Fibroblast of skin of back (primary cell): ENCODE measurements at regions not wholly inside any gene's neighbourhood (a gene's known extent, or its start where the extent isn't known, plus 50 kb on each side); places are given as distances from the start of the nearest gene placed in this dataset.
A peak's percentile ranks its signal among the peaks of the same experiment; 100 is the strongest.
"Not testable (repeated sequence)": the region's sequence is repeated elsewhere in the genome, so short reads cannot be mapped to it uniquely, and the experiment has no call there.

ENCODE experiments used
- DNase-seq: peaks from one replicate; pipeline ENCODE4 v3.0.0-alpha.2; 2013

DNA sequence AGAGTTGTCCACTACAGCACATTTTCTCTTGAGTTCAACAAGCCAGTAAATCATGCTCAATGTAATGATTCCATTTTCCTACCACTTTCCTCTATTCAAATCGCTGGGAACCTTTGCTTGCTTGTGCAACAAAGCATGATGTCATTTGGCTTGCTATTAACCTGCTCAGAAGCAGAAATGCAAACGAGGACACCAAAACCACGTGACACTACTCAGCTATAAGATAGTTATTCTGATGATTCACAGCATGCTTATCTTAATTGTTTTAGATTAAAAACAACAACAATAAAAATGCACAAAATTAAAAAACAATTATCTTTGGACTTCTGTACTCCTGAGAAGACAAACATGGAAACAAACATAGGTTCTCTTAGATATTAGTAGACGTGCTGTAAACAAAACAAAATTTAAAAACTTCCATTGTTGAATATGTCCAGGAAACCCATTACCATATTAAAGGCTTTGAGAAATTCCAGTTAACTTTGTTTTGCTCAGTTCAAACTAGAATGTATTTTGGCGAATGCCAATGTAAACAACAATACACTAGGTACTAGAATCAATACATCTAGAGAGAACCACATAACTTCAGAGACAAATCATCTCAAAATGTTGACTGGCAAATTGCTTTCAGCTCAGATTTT, 77.5 kb upstream of the KRAS start:
- DNase-seq, result no peak

- no peak for DNase-seq
Measured at GRCh38 chr12:25327321-25327720, 76.6 kb upstream of the KRAS start.

GRCh38 chr12:25326326-25326725, 75.6 kb upstream of the KRAS start:
- no peak for DNase-seq

DNA sequence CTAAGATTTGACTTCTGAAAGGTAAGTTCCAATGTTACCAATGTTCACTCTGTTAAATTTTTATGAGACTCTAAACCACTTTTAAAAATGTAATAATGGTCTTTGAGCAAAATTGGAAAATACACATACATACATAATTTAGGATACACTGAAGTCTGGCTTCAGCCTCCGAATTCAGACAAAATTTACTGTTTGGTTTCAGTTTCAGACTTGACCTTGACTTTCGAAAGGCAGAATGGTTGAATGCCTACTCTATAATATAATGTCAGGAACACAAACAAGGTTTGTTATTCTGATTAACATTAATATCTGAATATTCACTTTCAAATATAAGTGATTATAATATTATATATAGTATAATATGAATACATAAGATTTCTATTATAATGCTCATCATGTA, 74.1 kb upstream of the KRAS start:
- no peak for DNase-seq

DNA sequence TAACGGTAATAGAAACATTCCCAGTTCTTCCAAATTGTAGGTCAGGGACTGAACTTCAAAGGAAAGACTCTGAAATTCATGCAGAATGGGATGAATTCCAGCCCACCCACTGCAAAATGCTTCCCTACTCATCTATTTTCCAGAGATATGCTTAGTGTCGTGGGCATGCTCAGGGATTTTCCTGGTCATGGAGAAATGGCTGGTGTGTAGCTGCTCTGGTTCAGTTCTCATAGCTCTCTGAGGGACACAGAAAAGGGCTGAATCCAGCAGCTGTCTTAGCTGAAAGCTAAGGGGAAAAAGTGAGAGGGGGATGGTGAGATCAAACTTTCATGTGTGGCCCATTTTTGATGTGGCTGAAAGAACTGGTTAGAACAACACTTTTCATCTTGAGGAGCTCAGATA, 72.9 kb upstream of the KRAS start:
- DNase-seq, result no peak

DNA sequence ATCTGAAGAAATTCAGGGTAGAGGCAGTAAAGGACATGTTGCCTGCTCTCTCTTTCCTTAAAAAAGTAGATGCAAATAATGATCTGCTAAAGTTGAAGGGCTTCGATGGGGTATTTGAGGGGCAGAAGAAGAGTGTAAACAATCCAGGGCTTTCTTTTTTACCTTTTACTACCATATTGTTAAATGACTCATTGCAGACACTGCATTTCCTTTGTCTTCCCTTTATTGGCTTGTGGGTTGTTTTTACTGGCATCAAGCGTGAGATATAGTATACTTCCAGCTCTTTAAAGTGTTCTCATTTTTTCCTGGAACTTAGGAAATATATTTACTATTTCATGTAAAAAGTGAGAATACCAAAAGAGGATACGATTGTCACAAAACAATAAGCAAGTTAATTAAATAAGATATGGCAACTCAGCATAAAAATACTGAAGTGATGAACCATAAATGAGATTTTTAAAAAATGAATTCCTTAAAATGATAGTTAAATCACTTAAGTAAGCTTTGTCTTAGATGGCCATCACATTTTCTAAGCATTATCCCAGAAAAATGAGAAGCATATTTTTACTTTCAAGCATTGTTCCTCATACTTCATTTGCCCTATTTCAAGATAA, 72.3 kb upstream of the KRAS start:
- DNase-seq, result peak; percentile 63

DNA sequence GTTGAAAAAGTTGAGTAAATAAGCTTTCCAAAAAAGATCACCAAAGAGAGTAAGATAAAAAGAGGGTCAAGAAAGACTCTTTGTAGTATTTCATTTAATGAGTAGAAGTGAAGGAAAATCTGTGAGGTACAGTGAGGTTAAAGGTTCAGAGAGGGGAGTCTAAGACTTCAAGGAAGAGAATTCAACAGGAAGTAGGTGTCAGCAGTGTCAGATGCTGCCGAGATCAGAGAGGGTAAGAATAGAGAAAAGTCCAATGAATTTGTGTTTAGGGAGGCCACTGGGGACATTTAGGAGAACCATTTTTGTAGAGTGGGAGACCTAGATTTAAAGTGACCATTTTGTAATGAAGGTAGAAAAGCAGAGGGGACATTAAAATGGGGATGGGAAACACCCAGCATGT, 71.6 kb upstream of the KRAS start:
- no peak for DNase-seq

DNA sequence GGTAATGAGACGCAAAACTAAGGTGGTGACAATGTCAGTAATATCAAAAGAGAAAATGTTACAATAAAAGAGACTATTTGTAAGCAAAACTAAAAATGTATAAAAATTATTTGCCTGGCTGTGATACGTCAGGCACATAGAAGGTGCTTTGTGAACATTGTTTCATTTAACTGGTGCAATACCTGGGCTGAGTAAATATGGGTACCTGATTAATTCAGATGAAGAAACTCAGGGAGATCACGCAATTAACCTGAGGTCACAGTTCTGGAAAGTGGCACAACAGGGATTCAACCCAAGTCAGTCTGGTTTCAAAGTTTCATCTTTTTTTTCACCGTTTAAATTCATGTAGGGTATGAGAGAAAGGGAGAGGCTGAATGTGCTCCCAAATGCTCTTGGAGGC, 71.0 kb upstream of the KRAS start:
- no peak for DNase-seq

- DNase-seq, result no peak
Measured at GRCh38 chr12:25320123-25321006, 69.6 kb upstream of the KRAS start.

DNA sequence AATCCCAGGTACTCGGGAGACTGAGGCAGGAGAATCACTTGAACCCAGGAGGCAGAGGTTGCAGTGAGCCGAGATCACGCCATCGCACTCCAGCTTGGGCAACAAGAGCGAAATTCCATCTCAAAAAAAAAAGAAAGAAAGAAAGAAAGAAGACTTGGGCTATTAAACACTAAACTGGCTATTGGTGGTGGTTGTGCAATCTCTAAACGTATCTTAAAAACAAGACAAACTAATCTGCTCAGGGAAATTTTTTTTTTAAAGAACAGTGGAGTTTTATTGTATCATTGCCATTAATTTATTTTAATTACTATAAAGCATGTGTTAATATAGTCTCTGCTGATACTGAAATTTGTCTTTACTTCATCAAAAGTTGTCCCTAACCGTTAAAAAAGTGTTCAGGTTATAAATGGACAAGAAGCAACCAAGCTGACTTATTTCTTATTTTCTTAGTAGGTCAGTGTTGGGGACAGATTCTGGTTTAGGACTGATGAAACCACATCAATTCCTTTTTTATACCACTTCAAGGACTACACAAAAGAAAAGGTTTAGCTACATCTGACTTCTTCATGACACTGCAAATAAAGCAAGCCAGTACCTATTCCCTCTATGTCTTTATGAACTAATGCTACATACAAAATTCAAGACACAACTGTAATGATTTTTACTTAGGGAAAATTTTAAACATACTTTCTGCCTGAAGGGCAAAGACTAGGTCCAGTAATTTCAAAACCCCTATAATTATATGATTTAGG, 68.7 kb upstream of the KRAS start:
- no peak for DNase-seq

DNA sequence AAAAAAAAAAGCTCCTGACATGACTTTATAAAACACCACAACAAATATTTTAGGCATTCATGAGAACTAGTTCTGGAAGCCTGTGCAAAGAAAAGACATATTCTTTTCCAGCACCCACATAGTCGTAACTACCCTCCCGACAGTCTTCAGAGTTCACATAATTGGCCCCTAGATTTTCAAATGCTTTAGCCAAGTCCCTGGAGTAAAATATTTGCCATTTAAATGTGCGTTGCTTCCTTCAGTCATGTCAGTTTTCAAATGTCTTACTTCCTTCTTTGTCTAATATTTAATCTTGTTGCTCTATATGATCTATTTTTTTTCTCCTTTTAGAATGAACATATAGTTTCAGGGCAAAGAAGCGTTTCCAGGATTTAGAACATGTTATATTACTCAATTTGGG, 66.8 kb upstream of the KRAS start:
- no peak for DNase-seq

DNA sequence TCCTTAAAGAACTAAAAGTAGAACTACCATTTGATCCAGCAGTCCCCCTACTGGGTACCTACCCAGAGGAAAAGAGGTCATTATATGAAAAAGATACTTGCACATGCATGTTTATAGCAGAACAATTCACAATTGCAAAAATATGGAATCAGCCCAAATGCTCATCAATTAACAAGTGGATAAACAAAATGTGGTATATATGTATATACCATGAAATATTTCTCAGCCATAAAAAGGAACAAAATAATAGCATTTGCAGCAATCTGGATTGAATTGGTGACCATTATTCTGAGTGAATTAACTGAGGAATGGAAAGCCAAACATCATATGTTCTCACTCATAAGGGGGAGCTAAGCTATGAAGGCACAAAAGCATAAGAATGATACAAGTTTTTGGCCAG, 64.7 kb upstream of the KRAS start:
- DNase-seq, result no peak

DNA sequence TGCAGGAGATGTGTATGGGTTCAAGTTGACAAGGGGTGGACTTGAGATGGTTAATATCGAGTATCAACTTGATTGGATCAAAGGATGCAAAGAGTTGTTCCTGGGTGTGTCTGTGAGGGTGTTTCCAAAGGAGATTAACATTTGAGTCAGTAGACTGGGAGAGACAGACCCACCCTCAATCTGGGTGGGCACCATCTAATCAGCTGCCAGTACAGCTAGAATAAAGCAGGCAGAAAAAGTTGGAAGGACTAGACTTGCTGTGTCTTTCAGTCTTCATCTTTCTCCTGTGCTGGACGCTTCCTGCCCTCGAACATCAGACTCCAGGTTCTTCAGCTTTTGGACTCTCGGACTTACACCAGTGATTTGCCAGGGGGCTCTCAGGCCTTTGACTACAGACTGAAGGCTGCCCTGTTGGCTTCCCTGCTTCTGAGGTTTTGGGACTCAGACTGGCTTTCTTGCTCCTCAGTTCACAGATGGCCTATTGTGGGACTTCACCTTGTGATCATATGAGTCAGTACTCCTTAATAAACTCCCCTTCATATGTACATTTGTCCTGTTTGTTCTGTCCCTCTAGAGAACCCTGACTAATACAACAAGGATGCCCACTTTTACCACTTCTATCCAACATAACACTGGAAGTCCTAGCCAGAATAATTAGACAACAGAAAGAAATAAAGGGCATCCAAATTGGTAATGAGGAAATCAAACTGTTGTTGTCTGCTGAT, 62.7 kb upstream of the KRAS start:
- peak; percentile 63 for DNase-seq

- DNase-seq, result peak; percentile 62
Measured at GRCh38 chr12:25311506-25311905, 60.8 kb upstream of the KRAS start.

DNA sequence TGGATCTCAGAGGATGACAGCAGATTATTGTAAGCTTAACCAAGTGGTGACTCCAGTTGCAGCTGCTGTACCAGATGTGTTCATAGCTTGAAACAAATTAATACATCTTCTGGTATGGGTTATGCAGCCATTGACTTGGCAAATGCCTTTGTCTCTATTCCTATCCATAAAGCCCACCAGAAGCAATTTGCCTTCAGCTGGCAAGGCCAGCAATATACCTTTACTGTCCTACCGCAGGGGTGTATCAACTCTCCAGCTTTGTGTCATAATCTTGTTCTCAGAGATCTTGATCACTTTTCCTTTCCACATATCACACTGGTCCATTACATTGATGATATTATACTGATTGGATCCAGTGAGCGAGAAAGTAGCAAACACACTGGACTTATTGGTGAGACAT, 59.3 kb upstream of the KRAS start:
- not testable (repeated sequence) for DNase-seq

DNA sequence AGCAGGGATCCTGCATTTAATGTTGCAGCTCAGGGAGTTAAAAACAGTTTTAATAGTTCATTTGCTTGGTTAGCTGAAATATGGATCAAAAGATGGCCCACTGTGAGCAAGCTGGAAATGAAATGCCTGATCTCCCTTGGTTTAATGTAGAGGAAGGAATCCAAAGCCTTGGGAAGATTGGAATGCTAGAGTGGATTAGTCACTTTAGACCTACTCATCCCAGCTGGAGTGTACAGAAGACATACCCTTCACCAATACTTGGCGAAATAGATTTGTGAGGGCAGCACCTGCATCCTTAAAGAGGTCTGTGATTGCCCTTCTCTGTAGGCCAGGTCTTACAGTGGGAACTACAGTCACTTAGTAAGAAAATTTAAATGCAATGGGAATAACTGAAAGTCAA, 58.0 kb upstream of the KRAS start:
- peak; percentile 84 for DNase-seq

GRCh38 chr12:25307818-25308217, 57.1 kb upstream of the KRAS start:
- peak; percentile 84 for DNase-seq

- no peak for DNase-seq
Measured at GRCh38 chr12:25301798-25302197, 51.1 kb upstream of the KRAS start.
